Sigmoid colon (tissue), 6 donors: ENCODE measurements at regions not wholly inside any gene's neighbourhood (a gene's known extent, or its start where the extent isn't known, plus 50 kb on each side); places are given as distances from the start of the nearest gene placed in this dataset.

ENCODE experiments used
- DNase-seq: peaks from one replicate; pipeline ENCODE4 v3.0.0-alpha.2; 2019
- H3K27ac ChIP-seq, 4 donors: fragments of 200-600 bp; sonication (generic); one replicate each; pipeline ENCODE4 v1.5.1; 2016 to 2019; ENCODE audit warnings: mild to moderate bottlenecking in 1 of 4
- H3K27me3 ChIP-seq, 3 donors: fragments of 200-600 bp; sonication (generic); one replicate each; pipeline ENCODE4 v1.5.1; 2019; ENCODE audit warnings: mild to moderate bottlenecking in 1 of 3
- H3K36me3 ChIP-seq, 4 donors: fragments of 200-600 bp; sonication (generic); one replicate each; pipeline ENCODE4 v1.5.1; 2016 to 2019
- H3K4me1 ChIP-seq, 4 donors: fragments of 200-600 bp; sonication (generic); one replicate each; pipeline ENCODE4 v1.5.1; 2017 to 2019
- H3K4me3 ChIP-seq, 4 donors: fragments of 200-600 bp; sonication (generic); one replicate each; pipeline ENCODE4 v1.5.1; 2017 to 2019; ENCODE audit warnings: mild to moderate bottlenecking in 2 of 4, moderate library complexity in 1 of 4
- H3K9me3 ChIP-seq, 4 donors: fragments of 200-600 bp in 3 of 4; sonication (generic) in 3 of 4; one replicate each; pipeline versions ENCODE4 v1.5.1 to v1.6.1; 2013 to 2019
- EP300 ChIP-seq, 4 donors: sonication (generic); formaldehyde crosslinking; IDR thresholded peaks; one replicate each; pipeline ENCODE4 v1.6.1; 2017; ENCODE audit warnings: antibody characterized with exemption in 4 of 4
- POLR2A ChIP-seq, 2 donors: fragments of 450-650 bp; IDR thresholded peaks; one replicate each; pipeline ENCODE4 v1.6.1; 2016; ENCODE audit warnings: antibody characterized with exemption in 2 of 2, mild to moderate bottlenecking in 2 of 2, moderate library complexity in 2 of 2
- POLR2AphosphoS5 ChIP-seq, 4 donors: sonication (generic); formaldehyde crosslinking; IDR thresholded peaks; one replicate each; pipeline ENCODE4 v1.6.1; 2017; ENCODE audit warnings: antibody characterized with exemption in 4 of 4
- WGBS, 2 donors: extraction: QIAGEN DNeasy Blood & Tissue Kit; methylation state at CpG; one replicate each; pipeline ENCODE4 v1.1.7; 2013; 5-methylcytosine and 5-hydroxymethylcytosine counted together
- intact Hi-C: fragments of 100-400 bp; cut with DNase I; formaldehyde crosslinking; loops from one replicate; pipeline ENCODE4 v1.15.1; 2023
- TF ChIP-seq, protein P1 (sequence below), 4 experiments: fragments of 450-650 bp in 3 of 4; fragments of 200-600 bp in 1 of 4; IDR thresholded peaks; one replicate each; pipeline ENCODE4 v1.5.1; 2016 to 2019; ENCODE audit warnings: antibody characterized with exemption in 4 of 4, mild to moderate bottlenecking in 3 of 4, moderate library complexity in 2 of 4
- donor health status: healthy with polysubstance abuse.
- donor health status: healthy.

DNA sequence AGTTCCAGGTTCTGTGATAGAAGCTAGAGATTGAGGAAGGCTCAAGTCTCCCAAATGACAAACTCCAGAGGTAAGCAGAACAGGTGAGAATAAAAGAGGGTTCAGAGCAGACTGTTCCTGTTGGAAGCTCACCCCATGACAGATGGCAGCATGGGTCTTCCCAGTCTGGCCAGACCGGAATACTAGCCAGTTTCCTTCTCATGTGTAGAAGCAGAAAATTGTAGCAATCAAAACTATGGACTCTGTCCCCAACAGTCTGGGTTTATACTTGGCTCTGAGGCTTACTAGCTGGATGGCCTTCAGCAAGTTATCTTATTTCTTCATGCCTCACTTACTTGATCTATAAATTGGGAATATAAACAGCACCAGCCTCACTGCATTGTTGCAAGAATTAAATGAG lies 494.8 kb downstream of the MN1 start:
- Histone ChIP-seq H3K4me3 (no peak overlapping the region), H3K36me3 (no peaks in the 10 kb centered on the region), H3K27ac (no peak overlapping the region), H3K27me3 (no peaks in the 10 kb centered on the region), H3K9me3 (no peaks in the 10 kb centered on the region), H3K4me1 (no peaks in the 10 kb centered on the region)
- no peak for DNase-seq
- 25 to 63% methylated on average over 1 of the region's 1 CpG for WGBS, 2 donors
- TF ChIP-seq POLR2A (IDR thresholded peaks at IDR 0.05): no peak
- TF ChIP-seq POLR2AphosphoS5 (IDR thresholded peaks at IDR 0.05): no peak
- TF ChIP-seq, protein P1, sequence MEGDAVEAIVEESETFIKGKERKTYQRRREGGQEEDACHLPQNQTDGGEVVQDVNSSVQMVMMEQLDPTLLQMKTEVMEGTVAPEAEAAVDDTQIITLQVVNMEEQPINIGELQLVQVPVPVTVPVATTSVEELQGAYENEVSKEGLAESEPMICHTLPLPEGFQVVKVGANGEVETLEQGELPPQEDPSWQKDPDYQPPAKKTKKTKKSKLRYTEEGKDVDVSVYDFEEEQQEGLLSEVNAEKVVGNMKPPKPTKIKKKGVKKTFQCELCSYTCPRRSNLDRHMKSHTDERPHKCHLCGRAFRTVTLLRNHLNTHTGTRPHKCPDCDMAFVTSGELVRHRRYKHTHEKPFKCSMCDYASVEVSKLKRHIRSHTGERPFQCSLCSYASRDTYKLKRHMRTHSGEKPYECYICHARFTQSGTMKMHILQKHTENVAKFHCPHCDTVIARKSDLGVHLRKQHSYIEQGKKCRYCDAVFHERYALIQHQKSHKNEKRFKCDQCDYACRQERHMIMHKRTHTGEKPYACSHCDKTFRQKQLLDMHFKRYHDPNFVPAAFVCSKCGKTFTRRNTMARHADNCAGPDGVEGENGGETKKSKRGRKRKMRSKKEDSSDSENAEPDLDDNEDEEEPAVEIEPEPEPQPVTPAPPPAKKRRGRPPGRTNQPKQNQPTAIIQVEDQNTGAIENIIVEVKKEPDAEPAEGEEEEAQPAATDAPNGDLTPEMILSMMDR (IDR thresholded peaks at IDR 0.05): no peak
- no peak for TF ChIP-seq EP300 (IDR thresholded peaks at IDR 0.05)
- intact Hi-C loops: no loop called here

DNA sequence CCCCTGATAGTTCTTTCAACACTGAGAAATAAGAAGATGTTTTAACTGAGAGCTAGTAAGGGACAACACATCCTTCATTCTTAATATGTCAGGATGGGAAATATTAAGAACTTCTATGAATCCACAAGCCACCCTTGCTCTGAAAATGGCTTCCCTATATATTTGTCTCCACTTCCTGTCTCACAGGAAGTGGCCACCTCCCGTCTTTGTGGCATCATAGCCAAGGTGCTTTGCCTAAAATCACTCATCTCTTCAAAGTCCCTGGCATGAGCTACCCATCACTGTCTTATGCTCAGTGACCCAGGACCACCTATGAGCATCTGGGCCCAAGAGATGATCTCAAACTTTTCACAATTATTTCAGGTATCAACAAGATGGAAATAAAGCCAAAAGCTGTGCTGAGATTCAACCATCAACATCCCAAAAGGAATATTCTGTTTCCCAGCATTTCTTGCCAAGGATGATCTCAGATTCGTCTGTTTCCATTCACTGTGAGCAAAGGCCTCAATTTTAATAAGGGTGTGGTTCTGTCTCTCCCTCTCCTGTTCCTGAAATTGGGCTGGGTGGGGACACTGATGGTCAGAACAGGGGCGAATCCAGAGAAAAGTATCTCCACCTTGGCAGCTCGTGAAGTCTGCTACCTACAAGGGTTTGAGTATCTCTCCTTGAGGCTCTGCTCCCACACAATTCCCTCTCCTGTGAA lies 493.9 kb downstream of the MN1 start:
- WGBS, 2 donors: 69 to 72% methylated on average over 4 of the region's 4 CpGs
- Histone ChIP-seq H3K36me3 (no peaks in the 10 kb centered on the region), H3K27me3 (no peaks in the 10 kb centered on the region), H3K9me3 (no peaks in the 10 kb centered on the region), H3K4me1 (peaks cover 0 to under 1% (median 0%) of the 10 kb centered on the region in 4 donors), H3K27ac (no peak overlapping the region), H3K4me3 (no peak overlapping the region)
- DNase-seq: no peak
- TF ChIP-seq POLR2AphosphoS5 (IDR thresholded peaks at IDR 0.05): no peak
- TF ChIP-seq POLR2A (IDR thresholded peaks at IDR 0.05): no peak
- TF ChIP-seq, protein P1 (IDR thresholded peaks at IDR 0.05): no peak
- intact Hi-C loops: no loop called here

DNA sequence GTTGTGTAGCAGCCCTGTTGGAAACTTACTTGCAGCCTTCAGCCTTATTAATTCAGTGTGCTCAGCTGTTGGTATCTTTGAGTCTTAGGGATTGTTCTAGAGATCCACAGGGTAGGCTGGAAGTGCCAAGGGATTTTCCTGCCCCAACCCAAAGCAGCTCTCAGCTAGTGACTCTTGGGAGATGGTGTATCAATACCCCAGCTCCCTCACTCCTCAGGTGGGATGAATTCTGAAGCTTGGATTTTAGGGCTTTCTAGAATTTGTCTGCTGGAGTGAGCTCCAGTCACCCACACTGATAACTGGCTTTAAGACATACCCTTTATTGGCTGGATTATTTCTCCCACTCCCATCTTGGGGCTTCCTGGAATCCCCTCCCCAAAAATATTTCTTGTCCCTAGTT lies 493.0 kb downstream of the MN1 start:
- Histone ChIP-seq H3K9me3 (no peaks in the 10 kb centered on the region), H3K4me1 (peaks cover 0 to 6% (median 0%) of the 10 kb centered on the region in 4 donors), H3K27ac (no peak overlapping the region)

DNA sequence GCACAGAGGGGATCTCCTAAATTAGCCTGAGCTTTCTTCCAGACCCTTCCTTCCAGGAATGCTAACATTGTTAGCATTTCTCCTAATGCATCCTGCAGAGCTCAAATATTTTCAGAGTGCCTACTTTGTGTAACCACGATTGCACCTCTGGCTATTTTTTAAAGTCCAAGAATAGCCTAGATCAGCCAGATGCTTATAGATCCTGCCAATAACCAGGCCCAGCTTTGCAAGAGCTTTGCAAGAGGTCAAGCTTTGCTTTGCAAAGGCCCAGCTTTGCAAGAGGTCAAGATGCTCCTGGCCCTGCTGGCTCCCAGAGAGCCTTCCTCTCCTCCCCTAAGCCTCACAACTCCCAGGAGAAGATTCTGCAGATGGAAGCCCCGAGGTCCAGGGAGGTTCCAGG lies 491.9 kb downstream of the MN1 start:
- H3K36me3 ChIP-seq: no peaks in the 10 kb centered on the region
- no peak overlapping the region for H3K4me3 ChIP-seq
- TF ChIP-seq EP300 (IDR thresholded peaks at IDR 0.05) (no peak), POLR2AphosphoS5 (IDR thresholded peaks at IDR 0.05) (no peak), POLR2A (IDR thresholded peaks at IDR 0.05) (no peak)
- TF ChIP-seq, protein P1 (IDR thresholded peaks at IDR 0.05): no peak
- H3K9me3 ChIP-seq: no peaks in the 10 kb centered on the region
- H3K4me1 ChIP-seq: peaks cover 0 to 6% (median 0%) of the 10 kb centered on the region in 4 donors
- intact Hi-C loops: no loop called here
- no peak overlapping the region for H3K27ac ChIP-seq
- no peaks in the 10 kb centered on the region for H3K27me3 ChIP-seq
- WGBS, 2 donors: 68 to 90% methylated on average over 2 of the region's 2 CpGs
- DNase-seq: no peak

More for the DNA sequence above, 493.0 kb downstream of the MN1 start:
- intact Hi-C loops: no loop called here
- H3K36me3 ChIP-seq: no peaks in the 10 kb centered on the region
- no peaks in the 10 kb centered on the region for H3K27me3 ChIP-seq
- no peak overlapping the region for H3K4me3 ChIP-seq
- TF ChIP-seq POLR2A (IDR thresholded peaks at IDR 0.05): no peak
- TF ChIP-seq, protein P1 (IDR thresholded peaks at IDR 0.05): no peak
- TF ChIP-seq EP300 (IDR thresholded peaks at IDR 0.05): no peak
- TF ChIP-seq POLR2AphosphoS5 (IDR thresholded peaks at IDR 0.05): no peak
- no peak for DNase-seq
